ENCODE measurements at regions not wholly inside any gene's neighbourhood (a gene's known extent, or its start where the extent isn't known, plus 50 kb on each side); places are given as distances from the start of the nearest gene placed in this dataset.

DNA sequence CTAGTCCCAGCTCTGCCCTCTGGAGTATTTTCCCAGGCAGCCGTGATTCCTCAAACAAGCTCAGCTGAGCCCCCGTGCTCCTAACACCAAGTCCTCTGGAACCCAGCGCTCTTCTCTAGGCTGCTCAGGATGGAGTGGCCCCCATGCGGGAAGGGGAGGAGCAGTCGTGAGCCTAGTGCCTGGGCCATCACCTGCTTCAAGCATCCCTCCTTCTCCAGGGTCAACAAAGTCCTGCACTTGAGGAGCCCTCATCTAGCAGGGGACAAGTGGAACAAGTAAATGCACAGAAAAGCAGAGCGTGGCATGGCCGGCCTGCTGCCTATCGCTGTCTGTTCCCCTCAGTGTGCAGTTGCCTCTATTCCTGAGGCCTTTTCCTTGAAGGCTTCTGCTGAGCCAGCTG is 168.6 kb downstream of the INHBB start (continued):
- TF ChIP-seq, protein P1, sequence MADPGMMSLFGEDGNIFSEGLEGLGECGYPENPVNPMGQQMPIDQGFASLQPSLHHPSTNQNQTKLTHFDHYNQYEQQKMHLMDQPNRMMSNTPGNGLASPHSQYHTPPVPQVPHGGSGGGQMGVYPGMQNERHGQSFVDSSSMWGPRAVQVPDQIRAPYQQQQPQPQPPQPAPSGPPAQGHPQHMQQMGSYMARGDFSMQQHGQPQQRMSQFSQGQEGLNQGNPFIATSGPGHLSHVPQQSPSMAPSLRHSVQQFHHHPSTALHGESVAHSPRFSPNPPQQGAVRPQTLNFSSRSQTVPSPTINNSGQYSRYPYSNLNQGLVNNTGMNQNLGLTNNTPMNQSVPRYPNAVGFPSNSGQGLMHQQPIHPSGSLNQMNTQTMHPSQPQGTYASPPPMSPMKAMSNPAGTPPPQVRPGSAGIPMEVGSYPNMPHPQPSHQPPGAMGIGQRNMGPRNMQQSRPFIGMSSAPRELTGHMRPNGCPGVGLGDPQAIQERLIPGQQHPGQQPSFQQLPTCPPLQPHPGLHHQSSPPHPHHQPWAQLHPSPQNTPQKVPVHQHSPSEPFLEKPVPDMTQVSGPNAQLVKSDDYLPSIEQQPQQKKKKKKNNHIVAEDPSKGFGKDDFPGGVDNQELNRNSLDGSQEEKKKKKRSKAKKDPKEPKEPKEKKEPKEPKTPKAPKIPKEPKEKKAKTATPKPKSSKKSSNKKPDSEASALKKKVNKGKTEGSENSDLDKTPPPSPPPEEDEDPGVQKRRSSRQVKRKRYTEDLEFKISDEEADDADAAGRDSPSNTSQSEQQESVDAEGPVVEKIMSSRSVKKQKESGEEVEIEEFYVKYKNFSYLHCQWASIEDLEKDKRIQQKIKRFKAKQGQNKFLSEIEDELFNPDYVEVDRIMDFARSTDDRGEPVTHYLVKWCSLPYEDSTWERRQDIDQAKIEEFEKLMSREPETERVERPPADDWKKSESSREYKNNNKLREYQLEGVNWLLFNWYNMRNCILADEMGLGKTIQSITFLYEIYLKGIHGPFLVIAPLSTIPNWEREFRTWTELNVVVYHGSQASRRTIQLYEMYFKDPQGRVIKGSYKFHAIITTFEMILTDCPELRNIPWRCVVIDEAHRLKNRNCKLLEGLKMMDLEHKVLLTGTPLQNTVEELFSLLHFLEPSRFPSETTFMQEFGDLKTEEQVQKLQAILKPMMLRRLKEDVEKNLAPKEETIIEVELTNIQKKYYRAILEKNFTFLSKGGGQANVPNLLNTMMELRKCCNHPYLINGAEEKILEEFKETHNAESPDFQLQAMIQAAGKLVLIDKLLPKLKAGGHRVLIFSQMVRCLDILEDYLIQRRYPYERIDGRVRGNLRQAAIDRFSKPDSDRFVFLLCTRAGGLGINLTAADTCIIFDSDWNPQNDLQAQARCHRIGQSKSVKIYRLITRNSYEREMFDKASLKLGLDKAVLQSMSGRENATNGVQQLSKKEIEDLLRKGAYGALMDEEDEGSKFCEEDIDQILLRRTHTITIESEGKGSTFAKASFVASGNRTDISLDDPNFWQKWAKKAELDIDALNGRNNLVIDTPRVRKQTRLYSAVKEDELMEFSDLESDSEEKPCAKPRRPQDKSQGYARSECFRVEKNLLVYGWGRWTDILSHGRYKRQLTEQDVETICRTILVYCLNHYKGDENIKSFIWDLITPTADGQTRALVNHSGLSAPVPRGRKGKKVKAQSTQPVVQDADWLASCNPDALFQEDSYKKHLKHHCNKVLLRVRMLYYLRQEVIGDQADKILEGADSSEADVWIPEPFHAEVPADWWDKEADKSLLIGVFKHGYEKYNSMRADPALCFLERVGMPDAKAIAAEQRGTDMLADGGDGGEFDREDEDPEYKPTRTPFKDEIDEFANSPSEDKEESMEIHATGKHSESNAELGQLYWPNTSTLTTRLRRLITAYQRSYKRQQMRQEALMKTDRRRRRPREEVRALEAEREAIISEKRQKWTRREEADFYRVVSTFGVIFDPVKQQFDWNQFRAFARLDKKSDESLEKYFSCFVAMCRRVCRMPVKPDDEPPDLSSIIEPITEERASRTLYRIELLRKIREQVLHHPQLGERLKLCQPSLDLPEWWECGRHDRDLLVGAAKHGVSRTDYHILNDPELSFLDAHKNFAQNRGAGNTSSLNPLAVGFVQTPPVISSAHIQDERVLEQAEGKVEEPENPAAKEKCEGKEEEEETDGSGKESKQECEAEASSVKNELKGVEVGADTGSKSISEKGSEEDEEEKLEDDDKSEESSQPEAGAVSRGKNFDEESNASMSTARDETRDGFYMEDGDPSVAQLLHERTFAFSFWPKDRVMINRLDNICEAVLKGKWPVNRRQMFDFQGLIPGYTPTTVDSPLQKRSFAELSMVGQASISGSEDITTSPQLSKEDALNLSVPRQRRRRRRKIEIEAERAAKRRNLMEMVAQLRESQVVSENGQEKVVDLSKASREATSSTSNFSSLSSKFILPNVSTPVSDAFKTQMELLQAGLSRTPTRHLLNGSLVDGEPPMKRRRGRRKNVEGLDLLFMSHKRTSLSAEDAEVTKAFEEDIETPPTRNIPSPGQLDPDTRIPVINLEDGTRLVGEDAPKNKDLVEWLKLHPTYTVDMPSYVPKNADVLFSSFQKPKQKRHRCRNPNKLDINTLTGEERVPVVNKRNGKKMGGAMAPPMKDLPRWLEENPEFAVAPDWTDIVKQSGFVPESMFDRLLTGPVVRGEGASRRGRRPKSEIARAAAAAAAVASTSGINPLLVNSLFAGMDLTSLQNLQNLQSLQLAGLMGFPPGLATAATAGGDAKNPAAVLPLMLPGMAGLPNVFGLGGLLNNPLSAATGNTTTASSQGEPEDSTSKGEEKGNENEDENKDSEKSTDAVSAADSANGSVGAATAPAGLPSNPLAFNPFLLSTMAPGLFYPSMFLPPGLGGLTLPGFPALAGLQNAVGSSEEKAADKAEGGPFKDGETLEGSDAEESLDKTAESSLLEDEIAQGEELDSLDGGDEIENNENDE (IDR thresholded peaks at IDR 0.05; ENCODE audit: insufficient replicate concordance, low read length), result no peak
- no peak for TF ChIP-seq BACH1 (IDR thresholded peaks at IDR 0.05; ENCODE audit: low read length)
- no peak for TF ChIP-seq CHD1 (IDR thresholded peaks at IDR 0.05; ENCODE audit: low read depth, low read length)
- no peak for TF ChIP-seq FOSL1 (IDR thresholded peaks at IDR 0.05; ENCODE audit: insufficient read depth, low read depth, low read length)
- TF ChIP-seq SUZ12 (IDR thresholded peaks at IDR 0.05; ENCODE audit: low read length), result no peak
- no peak for TF ChIP-seq BRCA1 (IDR thresholded peaks at IDR 0.05; ENCODE audit: low read depth, low read length)
- no peak for TF ChIP-seq NANOG (IDR thresholded peaks at IDR 0.05; ENCODE audit: insufficient read depth, low read depth, low read length, poor library complexity, severe bottlenecking)
- no peak for TF ChIP-seq JUN (IDR thresholded peaks at IDR 0.05; ENCODE audit: low read depth, low read length)
- no peak for TF ChIP-seq SRF (IDR thresholded peaks at IDR 0.05; ENCODE audit: low read depth, low read length)
- no peak for TF ChIP-seq TAF7 (optimal IDR thresholded peaks at IDR 0.05; ENCODE audit: borderline replicate concordance, low read depth, low read length)
